Renal cortex interstitium (tissue), 11 donors: ENCODE measurements at regions not wholly inside any gene's neighbourhood (a gene's known extent, or its start where the extent isn't known, plus 50 kb on each side); places are given as distances from the start of the nearest gene placed in this dataset.
"Not testable (repeated sequence)": the region's sequence is repeated elsewhere in the genome, so short reads cannot be mapped to it uniquely, and the experiment has no call there.

Experiments used
- DNase-seq, 11 donors: peaks; one replicate each; pipeline ENCODE4 v3.0.0-alpha.2; 2013; ENCODE audit warnings: low read depth in 9 of 11, low spot score in 4 of 11; ENCODE audit errors: extremely low read depth in 1 of 11

GRCh38 chr5:52255308-52255707 lies 532.4 kb upstream of the ITGA1 start:
- DNase-seq, result no peak

GRCh38 chr5:52262844-52263243 lies 524.9 kb upstream of the ITGA1 start:
- DNase-seq, result no peak

GRCh38 chr5:52269401-52269800 lies 518.3 kb upstream of the ITGA1 start:
- DNase-seq, result peak in 10 of 11 donors; percentile 5 to 56 (median 32)

GRCh38 chr5:52269859-52270258 lies 517.9 kb upstream of the ITGA1 start:
- DNase-seq, result no peak

- peak in 1 of 11 donors; percentile 5 for DNase-seq
Measured at GRCh38 chr5:52275639-52276038, 512.1 kb upstream of the ITGA1 start.

- DNase-seq, result no peak
Measured at GRCh38 chr5:52277101-52277500, 510.6 kb upstream of the ITGA1 start.

GRCh38 chr5:52282647-52283046 lies 505.1 kb upstream of the ITGA1 start:
- no peak for DNase-seq

- no peak for DNase-seq
Measured at GRCh38 chr5:52283221-52283620, 504.5 kb upstream of the ITGA1 start.

GRCh38 chr5:52300703-52301372 lies 486.9 kb upstream of the ITGA1 start:
- DNase-seq, result no peak

- not testable (repeated sequence) for DNase-seq
Measured at GRCh38 chr5:52304816-52305215, 482.9 kb upstream of the ITGA1 start.

GRCh38 chr5:52328220-52328806 lies 459.4 kb upstream of the ITGA1 start:
- no peak for DNase-seq

GRCh38 chr5:52331725-52332124 lies 456.0 kb upstream of the ITGA1 start:
- no peak for DNase-seq

GRCh38 chr5:52334367-52334766 lies 453.3 kb upstream of the ITGA1 start:
- no peak for DNase-seq

GRCh38 chr5:52339285-52339684 lies 448.4 kb upstream of the ITGA1 start:
- DNase-seq, result no peak

- no peak for DNase-seq
Measured at GRCh38 chr5:52342361-52342760, 445.4 kb upstream of the ITGA1 start.

- peak in 1 of 11 donors; percentile 16 for DNase-seq
Measured at GRCh38 chr5:52356311-52356918, 431.3 kb upstream of the ITGA1 start.

- no peak for DNase-seq
Measured at GRCh38 chr5:52359261-52359660, 428.5 kb upstream of the ITGA1 start.

GRCh38 chr5:52360985-52361384 lies 426.7 kb upstream of the ITGA1 start:
- DNase-seq, result no peak

GRCh38 chr5:52374286-52374685 lies 413.4 kb upstream of the ITGA1 start:
- DNase-seq, result no peak

GRCh38 chr5:52375969-52376368 lies 411.7 kb upstream of the ITGA1 start:
- DNase-seq, result no peak

- no peak for DNase-seq
Measured at GRCh38 chr5:52376592-52376991, 411.1 kb upstream of the ITGA1 start.
